RPMI8226 (cell line): ENCODE measurements at regions not wholly inside any gene's neighbourhood (a gene's known extent, or its start where the extent isn't known, plus 50 kb on each side); places are given as distances from the start of the nearest gene placed in this dataset.

Experiments used
- DNase-seq: peaks from one replicate; pipeline ENCODE4 v3.0.0-alpha.2; 2015

DNA sequence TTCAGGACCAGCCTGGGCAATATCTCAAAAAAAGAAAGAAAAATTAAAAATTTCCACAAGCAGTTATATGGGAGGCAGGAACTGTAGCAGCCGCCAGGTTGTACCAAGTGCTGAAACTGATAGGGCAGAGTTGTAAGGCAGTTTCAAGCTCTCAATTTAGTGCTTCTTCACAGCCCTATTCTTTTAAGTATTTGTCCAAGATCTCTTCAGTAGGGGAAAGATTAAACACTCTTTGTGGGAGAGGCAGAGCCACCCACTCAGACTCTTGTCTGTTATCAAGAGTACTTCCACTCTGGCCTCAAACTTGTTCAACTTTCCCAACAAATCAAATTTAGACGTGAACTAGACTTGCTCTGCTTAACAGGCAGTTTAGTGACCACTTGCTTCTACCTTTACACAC, 228.7 kb downstream of the REEP3 start:
- no peak for DNase-seq

GRCh38 chr10:63751836-63752235, 230.6 kb downstream of the REEP3 start:
- no peak for DNase-seq

- no peak for DNase-seq
Measured at GRCh38 chr10:63752318-63752717, 231.1 kb downstream of the REEP3 start.

GRCh38 chr10:63753808-63754207, 232.6 kb downstream of the REEP3 start:
- DNase-seq = no peak

DNA sequence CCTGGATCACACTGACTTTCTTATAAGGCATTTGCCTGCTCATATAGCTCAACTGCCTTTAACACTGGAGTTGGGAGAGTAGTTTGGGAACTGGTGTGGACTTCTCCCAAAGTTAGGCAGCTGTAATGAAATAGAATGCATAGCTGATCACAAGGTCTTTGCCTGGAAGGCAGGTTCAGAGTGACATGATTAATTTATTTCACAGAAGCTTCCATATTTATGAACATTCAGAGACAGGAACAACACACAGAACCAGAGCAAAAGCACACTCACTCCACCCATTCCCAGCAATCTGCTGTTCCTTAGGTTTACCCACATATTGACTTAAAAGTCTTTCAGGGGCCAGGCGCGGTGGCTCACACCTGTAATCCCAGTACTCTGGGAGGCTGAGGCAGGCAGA, 234.2 kb downstream of the REEP3 start:
- no peak for DNase-seq

DNA sequence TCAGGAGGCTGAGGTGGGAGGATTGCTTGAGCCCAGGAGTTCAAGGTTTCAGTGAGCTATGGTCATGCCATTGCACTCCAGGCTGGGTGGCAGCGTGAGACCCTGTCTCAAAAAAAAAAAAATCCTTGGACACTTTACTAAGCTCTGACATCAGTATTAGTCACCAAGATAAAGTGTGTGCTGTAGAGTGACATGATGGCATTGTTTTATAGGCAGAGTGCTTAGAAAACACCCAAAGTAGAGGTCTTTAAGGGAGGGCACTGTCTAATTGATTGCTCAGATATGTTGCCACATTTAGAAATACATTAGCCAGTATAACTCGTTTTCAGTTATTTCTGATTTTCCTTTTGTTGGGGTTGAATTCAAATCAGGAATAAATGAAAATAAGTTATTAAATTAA, 235.9 kb downstream of the REEP3 start:
- no peak for DNase-seq

DNA sequence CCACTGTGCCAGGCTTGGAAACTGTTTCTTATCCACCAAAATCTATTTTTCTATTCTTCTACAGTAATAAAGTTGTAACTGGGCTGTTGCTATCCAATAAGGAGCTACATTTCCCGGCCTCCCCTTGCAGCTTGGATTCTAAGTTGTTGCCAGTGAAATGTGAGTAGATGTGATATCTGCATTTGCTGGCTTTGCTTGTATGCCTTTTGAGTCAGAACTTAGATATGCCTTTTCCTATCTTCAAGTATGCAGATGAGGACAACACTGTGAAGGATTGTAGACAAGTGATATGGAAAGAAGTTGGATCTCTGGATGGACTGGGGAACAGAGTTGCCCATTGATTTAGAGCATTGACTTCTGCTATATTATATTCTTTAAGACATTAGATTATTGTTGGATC, 236.9 kb downstream of the REEP3 start:
- no peak for DNase-seq

DNA sequence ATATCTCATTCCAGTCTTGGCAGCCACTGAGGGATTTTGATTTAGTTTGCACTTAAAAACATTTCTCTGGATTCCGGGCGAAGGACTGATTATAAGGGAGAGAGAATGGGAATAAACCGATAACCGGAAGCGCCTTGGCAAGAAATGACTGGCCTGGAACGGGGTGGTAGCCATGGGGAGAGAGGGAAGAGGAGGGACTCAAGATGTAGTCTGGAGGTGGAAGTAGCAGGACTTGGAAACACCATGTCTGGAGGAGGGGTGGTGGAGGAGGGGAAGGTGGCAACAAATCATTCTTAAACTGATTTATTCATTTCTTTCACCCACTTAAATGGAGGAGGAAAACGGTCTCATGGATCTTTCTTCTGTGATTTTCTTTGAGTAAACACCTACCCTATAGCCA, 238.1 kb downstream of the REEP3 start:
- no peak for DNase-seq

DNA sequence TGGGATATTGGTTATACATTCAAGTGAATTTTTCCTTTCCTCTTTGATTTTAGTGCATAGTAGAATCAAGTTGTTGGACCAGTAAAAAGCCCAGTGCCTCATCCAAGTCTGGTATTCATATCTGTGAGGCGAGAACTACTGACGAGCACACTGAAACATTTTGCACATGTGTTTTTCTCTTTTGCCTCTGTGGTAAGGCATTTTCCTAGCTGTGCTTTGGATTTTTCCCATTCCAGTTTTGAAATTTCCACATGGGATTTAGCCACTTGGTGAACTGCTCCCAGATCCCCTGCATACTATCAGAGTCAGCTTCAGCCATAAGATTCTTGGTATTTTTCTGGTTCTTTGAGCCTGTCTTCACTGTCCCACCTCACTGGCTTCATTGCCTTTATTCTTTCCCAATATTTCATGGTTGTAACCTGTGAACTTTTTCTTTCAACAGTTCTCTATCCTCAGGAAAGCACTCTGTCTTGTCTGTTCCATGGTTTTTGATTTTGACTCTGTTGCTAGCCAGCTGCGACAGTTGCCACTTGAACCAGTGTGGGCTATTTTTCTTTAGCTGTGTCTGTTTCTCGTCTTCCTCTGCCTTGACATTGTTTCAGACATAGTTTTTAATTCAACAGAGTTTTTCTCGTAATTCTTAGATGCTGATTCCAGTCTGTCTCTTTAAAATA, 239.0 kb downstream of the REEP3 start:
- no peak for DNase-seq

DNA sequence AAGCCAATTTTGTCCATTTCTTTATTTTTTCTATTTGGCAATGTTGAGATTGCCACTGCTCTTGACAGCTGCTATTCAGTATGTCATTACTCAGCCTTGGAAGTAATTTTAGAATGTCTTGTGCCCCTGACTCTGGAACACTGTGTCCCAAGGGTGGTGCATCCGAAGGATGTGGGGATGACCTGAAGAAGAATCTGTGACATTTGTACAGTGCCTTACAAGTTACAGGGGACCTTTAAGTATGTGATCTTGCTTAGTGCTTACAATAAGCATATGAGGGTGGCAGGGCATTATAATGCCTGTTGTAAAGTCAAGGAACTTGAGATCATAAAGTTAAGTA, 239.5 kb downstream of the REEP3 start:
- DNase-seq = no peak

DNA sequence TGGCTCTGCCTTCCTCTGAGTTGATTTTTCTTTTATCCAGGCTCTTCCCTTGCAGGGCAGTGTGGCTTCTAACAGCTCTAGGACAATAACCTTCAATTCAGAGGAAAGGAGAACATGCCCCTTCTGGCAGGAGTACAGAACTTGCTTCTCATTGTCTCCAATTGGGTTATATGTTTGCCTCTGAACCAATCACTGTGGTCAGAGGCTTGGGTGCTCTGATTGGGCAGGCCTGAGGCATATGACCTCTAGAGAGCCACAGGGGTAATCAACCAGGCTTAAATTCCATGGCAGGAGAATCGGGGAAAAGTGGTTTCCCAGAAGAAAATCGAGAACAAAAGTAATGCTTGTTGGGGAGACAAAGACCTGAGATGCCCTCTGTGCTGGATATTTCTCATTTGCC, 240.0 kb downstream of the REEP3 start:
- no peak for DNase-seq

DNA sequence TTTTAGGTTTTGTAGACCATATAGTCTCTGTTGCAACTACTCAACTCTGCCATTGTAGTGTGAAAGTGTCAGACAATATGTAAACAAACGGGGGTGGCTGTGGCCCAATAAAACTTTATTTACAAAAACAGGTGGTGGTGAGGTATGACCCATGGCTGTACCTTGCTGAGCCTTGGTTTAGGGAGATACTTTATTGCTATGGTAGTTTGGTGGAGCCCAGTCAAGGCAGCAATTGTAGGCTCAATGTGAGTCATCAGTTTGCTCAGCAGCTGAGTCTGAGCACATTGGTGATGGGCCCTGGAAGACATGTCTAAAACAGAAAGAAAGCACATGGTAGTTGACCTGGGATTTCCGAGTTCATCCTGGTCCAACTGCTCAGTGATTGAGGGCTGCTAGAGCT, 242.5 kb downstream of the REEP3 start:
- DNase-seq = no peak

DNA sequence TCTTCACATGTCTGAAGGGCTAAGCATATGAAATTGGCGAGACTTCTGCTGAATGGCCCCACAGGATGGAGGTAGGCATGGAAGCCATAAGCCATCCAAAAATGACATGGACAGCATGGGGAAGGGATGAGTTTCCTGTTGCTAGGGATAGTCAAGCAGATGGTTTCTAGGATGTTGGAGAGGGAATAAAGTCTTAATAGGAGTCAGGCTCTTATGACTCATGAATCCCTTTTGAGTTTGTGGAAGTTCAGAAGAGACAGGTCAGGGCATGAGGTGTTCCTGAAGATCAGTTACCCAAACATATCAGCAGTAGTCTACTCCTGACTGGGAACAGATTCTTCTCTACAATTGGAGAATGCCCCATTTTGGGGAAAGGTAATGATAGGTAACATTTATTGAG, 243.9 kb downstream of the REEP3 start:
- DNase-seq = no peak

DNA sequence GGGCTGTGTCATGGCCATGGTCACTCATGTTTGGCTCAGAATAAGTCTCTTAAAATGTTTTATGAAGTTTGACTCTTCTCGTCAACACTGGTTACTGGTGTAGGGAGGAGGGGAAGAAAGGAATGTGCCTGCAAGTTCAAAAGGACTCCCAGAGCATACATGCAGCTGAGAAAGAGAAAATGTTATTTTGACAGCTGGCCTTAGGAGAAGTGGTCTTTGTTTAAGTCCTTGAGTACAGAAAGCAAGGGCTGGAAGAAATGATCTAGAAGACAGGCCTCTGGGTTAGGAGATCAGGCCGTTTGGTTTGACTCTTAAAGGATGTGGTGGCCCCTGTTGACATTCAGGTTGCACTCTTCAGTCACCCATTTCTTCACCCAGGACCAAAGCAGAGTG, 245.5 kb downstream of the REEP3 start:
- no peak for DNase-seq

DNA sequence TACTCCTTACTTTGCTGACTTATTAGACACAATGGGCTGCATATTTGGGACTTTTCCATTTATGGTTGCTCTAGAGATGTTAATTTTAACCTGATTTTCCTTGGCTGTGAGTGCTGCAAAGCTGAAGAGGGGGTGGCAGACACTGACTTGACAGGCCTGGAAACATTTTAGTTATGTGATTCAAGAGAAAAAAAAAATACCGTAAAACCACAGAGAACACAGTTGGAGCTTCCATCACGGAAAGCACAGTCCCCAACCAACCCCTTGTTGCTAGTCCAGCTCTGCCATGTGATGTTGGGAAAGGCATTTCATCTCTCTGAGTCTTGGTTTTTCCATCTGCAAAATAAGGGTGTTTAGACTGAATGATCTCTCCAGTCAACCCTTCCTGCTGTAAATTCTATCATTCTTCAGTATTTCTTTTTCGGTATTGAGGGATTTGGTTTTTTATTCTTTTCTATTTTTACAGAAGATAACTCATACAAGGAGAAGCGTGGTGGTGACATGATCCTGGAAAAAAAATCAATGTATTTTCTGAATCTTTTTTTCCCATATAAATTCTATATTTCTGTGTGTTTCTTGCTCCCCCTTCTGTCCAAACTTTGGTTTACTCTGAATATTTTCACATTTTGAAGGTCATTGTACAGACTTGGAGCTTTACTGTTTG, 246.1 kb downstream of the REEP3 start:
- no peak for DNase-seq

DNA sequence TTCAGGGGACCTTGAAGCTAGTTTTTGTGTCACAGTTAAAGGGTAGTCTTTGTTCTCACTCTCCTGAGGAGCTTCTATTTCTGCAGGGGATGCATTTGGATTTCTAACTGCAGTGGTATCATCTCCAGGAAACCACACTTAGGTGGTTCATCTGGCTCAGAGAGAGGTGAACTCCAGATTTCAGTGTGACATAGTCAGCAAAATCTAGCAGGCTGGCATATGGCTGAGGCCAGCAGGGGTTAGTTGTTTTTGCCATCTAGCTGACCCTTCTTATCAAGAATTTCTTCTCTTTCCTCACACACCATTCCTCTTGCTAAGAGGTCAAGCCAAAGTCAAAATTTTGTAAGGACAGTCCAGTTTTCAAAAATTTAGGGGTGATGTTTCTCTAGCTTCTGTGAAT, 248.2 kb downstream of the REEP3 start:
- peak; percentile 8 for DNase-seq

DNA sequence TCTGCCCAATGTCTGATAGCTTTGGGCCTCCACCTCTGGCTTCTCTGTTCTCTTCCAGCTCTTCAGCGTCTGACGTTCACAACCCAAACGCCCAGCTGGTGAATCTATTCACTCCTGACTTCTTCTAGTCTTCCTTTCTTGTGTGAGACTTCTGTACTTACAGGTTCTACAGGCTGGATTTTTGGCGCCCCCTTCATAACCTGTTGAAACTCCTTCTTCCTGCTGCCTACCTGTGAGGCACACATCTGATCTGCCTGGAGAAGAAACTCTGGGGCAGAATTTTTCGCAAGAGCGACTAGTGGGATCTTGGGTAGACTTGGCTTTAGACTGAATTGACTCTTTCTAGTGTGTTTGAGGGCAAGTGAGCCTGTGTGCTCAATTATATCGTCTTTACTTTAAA, 249.3 kb downstream of the REEP3 start:
- DNase-seq = peak; percentile 3

GRCh38 chr10:63772491-63772890, 251.3 kb downstream of the REEP3 start:
- no peak for DNase-seq

- no peak for DNase-seq
Measured at GRCh38 chr10:63773106-63773505, 251.9 kb downstream of the REEP3 start.

DNA sequence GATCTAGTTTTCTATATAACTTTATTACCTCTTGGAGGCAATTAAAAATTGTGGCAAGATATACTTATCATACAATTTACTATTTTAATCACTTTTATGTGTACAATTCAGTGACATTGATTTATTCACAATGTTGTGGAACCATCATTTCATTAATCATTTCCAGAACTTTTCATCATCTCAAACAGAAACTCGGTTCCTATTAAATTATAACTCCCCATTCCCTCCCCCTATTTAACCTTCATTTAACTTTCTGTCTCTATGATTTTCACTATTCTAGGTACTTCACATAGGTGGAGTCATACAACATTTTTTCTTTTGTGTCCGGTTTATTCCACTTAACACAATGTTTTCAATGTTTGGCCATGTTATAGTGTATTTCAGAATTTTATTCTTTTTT, 252.8 kb downstream of the REEP3 start:
- no peak for DNase-seq

GRCh38 chr10:63780101-63780500, 258.9 kb downstream of the REEP3 start:
- DNase-seq = no peak

- DNase-seq = no peak
Measured at GRCh38 chr10:63781226-63781625, 260.0 kb downstream of the REEP3 start.

DNA sequence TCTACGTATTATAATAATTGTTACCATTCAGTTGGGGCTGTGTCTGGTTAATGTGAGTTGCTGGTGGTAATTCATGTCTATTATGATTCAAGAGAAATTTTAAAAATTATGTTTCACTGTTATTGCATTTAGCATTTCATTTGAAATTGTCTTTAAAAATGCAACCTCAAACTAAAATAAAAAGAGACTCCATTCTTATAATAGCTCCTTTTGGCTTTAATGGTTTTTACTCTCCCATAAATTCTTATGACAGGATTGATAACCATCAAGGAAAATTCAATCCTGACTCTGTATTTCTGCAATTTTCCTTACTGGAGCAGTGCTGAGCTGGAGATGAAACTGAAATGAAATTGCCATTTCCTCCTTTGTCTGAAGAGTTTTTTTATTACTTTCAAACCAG, 262.7 kb downstream of the REEP3 start:
- no peak for DNase-seq

DNA sequence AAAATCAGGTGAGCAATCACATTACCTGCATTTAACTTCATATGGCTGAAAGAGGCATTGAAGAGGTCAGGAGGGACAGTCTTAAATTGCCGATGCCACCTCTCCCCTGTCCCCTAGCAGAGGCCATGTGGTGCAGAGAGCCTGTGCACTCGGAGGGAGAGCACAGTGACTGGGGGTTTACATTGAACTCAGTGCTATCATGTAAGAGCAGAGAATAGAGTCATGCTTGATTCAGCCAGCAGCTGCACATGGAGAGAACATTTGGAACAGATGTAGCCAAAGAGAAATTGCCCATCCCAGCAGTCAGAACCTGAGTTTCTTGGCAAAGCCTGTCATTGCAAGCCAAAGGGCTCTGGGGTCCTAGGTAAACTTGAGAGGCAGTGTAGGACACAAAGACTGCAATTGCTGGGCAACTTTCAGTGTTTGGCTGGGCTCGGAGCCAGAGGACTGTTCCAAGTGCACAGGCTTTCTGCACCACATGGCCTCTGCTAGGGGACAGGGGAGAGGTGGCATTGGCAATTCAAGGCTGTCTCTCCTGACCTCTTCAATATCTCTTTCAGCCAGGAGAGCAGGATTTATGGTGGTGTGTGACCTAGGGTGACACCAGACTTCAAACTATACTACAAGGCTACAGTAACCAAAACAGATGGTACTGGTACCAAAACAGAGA, 267.1 kb downstream of the REEP3 start:
- no peak for DNase-seq
